ENCODE measurements at regions not wholly inside any gene's neighbourhood (a gene's known extent, or its start where the extent isn't known, plus 50 kb on each side); places are given as distances from the start of the nearest gene placed in this dataset.

DNA sequence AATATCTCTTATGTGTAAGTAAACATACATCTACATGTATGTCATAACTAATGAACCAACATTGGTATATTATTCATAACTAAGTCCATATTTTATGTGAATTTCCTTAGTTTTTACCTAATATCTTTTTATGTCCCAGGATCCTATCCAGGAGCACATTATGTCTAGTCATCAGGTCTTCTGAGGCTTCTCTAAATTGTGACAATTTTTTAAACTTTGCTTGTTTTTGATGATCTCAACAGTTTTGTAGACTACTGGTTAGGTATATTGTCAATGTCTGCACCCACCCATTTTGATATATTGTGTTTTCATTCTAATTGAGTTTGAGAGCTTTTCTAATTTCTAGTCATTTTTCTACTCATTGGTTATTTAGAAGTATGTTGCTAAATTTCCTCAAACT lies 288.2 kb upstream of the DIO3 start:
- Histone ChIP-seq H3K27ac (ENCODE audit: low read length) (no peak overlapping the region), H3K36me3 (ENCODE audit: insufficient read depth, low read length) (no peaks in the 10 kb centered on the region), H3K4me1 (ENCODE audit: insufficient read depth, low read length) (no peaks in the 10 kb centered on the region), H3K4me3 (ENCODE audit: low read depth in 1 of 2, low read length in 2 of 2) (no peak overlapping the region), H3K27me3 (ENCODE audit: insufficient read depth, low read length, poor library complexity) (no peaks in the 10 kb centered on the region), H3K9ac (ENCODE audit: low read depth, low read length) (no peak overlapping the region), H3K9me3 (ENCODE audit: insufficient read depth, low read length, severe bottlenecking) (no peaks in the 10 kb centered on the region), H2AFZ (ENCODE audit: low read depth, low read length) (no peak overlapping the region), H3K79me2 (ENCODE audit: insufficient read depth, low read length) (no peaks in the 10 kb centered on the region), H4K20me1 (ENCODE audit: insufficient read depth, low read length) (no peaks in the 10 kb centered on the region), H3K4me2 (ENCODE audit: insufficient read depth, low read length) (no peak overlapping the region)
- no peak for DNase-seq
- TF ChIP-seq, protein P1, sequence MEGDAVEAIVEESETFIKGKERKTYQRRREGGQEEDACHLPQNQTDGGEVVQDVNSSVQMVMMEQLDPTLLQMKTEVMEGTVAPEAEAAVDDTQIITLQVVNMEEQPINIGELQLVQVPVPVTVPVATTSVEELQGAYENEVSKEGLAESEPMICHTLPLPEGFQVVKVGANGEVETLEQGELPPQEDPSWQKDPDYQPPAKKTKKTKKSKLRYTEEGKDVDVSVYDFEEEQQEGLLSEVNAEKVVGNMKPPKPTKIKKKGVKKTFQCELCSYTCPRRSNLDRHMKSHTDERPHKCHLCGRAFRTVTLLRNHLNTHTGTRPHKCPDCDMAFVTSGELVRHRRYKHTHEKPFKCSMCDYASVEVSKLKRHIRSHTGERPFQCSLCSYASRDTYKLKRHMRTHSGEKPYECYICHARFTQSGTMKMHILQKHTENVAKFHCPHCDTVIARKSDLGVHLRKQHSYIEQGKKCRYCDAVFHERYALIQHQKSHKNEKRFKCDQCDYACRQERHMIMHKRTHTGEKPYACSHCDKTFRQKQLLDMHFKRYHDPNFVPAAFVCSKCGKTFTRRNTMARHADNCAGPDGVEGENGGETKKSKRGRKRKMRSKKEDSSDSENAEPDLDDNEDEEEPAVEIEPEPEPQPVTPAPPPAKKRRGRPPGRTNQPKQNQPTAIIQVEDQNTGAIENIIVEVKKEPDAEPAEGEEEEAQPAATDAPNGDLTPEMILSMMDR (IDR thresholded peaks at IDR 0.05; ENCODE audit: borderline replicate concordance, extremely low read depth, low read length, poor library complexity, severe bottlenecking), result no peak
- TF ChIP-seq EZH2 (IDR thresholded peaks at IDR 0.05; ENCODE audit: borderline replicate concordance, low read depth, low read length, severe bottlenecking), result no peak
- no peak for ATAC-seq (ENCODE audit: insufficient read depth, low read depth)

DNA sequence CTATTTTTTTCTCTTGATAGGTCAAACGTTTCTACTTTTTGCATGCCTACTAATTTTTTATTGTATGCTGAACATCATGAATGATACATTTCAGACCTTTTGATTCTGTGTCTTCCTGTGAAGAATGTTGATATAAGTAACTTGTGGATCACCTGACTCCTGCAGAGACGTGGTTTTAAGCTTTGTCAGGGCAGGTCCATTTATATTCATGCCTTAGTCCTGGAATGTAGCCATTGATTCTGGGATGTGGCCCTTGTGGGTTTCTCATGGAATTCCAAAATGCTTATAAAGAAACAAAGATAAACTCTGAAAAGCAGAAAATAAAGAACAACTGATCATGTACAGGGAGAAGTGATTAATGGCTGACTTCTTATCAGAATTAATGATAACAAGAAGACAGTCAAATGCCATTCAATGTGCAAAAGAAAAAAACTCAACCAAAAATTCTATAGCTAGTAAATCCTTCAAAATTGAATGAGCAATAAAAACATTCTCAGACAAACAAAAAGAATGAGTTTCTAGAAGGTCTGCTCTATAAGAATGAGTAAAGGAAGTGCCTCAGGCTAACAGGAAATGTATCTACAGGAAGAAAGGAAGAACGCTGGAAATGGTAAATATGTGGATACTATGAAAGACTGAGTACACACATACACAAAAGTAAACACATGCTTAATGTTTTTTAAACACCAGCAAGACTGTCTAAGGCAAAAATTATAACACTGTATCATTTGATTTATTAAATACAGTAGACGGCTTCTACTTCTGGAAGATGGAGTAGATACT lies 284.8 kb upstream of the DIO3 start:
- Histone ChIP-seq H3K4me1 (ENCODE audit: insufficient read depth, low read length) (no peaks in the 10 kb centered on the region), H3K27me3 (ENCODE audit: insufficient read depth, low read length, poor library complexity) (peaks cover 3% of the 10 kb centered on the region), H3K4me2 (ENCODE audit: insufficient read depth, low read length) (no peak overlapping the region), H3K79me2 (ENCODE audit: insufficient read depth, low read length) (no peaks in the 10 kb centered on the region), H3K4me3 (ENCODE audit: low read depth in 1 of 2, low read length in 2 of 2) (no peak overlapping the region), H3K36me3 (ENCODE audit: insufficient read depth, low read length) (no peaks in the 10 kb centered on the region), H4K20me1 (ENCODE audit: insufficient read depth, low read length) (no peaks in the 10 kb centered on the region), H3K9ac (ENCODE audit: low read depth, low read length) (no peak overlapping the region), H2AFZ (ENCODE audit: low read depth, low read length) (no peak overlapping the region), H3K9me3 (ENCODE audit: insufficient read depth, low read length, severe bottlenecking) (no peaks in the 10 kb centered on the region), H3K27ac (ENCODE audit: low read length) (no peak overlapping the region)
- TF ChIP-seq, protein P1 (IDR thresholded peaks at IDR 0.05; ENCODE audit: borderline replicate concordance, extremely low read depth, low read length, poor library complexity, severe bottlenecking), result no peak
- TF ChIP-seq EZH2 (IDR thresholded peaks at IDR 0.05; ENCODE audit: borderline replicate concordance, low read depth, low read length, severe bottlenecking), result no peak
- no peak for DNase-seq
- no peak for ATAC-seq (ENCODE audit: insufficient read depth, low read depth)

DNA sequence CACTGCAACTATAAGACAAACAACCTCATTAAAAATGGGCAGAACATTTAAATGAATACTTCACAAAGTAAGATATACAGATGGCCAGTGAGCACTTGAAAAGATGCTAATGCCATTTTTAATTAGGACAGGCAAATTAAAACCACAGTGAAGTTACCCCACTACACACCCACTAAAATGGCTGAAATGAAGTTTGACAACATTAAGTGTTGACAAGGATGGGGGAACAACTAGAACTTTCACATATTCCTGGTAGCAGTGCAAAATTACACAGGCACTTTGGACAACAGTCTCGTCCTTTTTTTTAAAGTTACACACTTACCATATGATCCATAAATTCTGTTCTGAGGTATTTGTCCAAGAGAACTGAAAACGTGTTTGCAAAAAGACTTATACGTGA lies 278.9 kb upstream of the DIO3 start:
- no peak overlapping the region for H2AFZ ChIP-seq (ENCODE audit: low read depth, low read length)
- no peak overlapping the region for H3K27ac ChIP-seq (ENCODE audit: low read length)
- ATAC-seq (ENCODE audit: insufficient read depth, low read depth), result no peak
- H3K4me1 ChIP-seq (ENCODE audit: insufficient read depth, low read length), result no peaks in the 10 kb centered on the region
- TF ChIP-seq EZH2 (IDR thresholded peaks at IDR 0.05; ENCODE audit: borderline replicate concordance, low read depth, low read length, severe bottlenecking), result no peak
- TF ChIP-seq, protein P1 (IDR thresholded peaks at IDR 0.05; ENCODE audit: borderline replicate concordance, extremely low read depth, low read length, poor library complexity, severe bottlenecking), result no peak
- no peak overlapping the region for H3K4me3 ChIP-seq (ENCODE audit: low read depth in 1 of 2, low read length in 2 of 2)
- H3K4me2 ChIP-seq (ENCODE audit: insufficient read depth, low read length), result no peak overlapping the region
- no peaks in the 10 kb centered on the region for H3K9me3 ChIP-seq (ENCODE audit: insufficient read depth, low read length, severe bottlenecking)
- H3K9ac ChIP-seq (ENCODE audit: low read depth, low read length), result no peak overlapping the region
- H3K27me3 ChIP-seq (ENCODE audit: insufficient read depth, low read length, poor library complexity), result peaks cover 11% of the 10 kb centered on the region
- H3K79me2 ChIP-seq (ENCODE audit: insufficient read depth, low read length), result no peaks in the 10 kb centered on the region
- H4K20me1 ChIP-seq (ENCODE audit: insufficient read depth, low read length), result no peaks in the 10 kb centered on the region
- no peaks in the 10 kb centered on the region for H3K36me3 ChIP-seq (ENCODE audit: insufficient read depth, low read length)
- DNase-seq, result no peak
